GM23248 (cell line): ENCODE measurements at regions not wholly inside any gene's neighbourhood (a gene's known extent, or its start where the extent isn't known, plus 50 kb on each side); places are given as distances from the start of the nearest gene placed in this dataset.

Experiments
- EZH2 ChIP-seq: fragments of 200-600 bp; sonication (generic); IDR thresholded peaks from 2 replicates; pipeline ENCODE4 v1.6.1; 2018; ENCODE audit warnings: antibody characterized with exemption, mild to moderate bottlenecking; ENCODE audit not compliant: insufficient read depth, poor library complexity, severe bottlenecking
- EZH2phosphoT487 ChIP-seq: fragments of 200-600 bp; sonication (generic); IDR thresholded peaks from 2 replicates; pipeline ENCODE4 v1.6.1; 2018; ENCODE audit warnings: antibody characterized with exemption, moderate library complexity, mild to moderate bottlenecking, low read depth; ENCODE audit not compliant: insufficient read depth

GRCh38 chr17:72408641-72409040, 287.8 kb downstream of the SOX9 start:
- TF ChIP-seq EZH2 = no peak
- no peak for TF ChIP-seq EZH2phosphoT487
